GM23338 (cell line): ENCODE measurements at regions not wholly inside any gene's neighbourhood (a gene's known extent, or its start where the extent isn't known, plus 50 kb on each side); places are given as distances from the start of the nearest gene placed in this dataset.

ENCODE experiments used
- ATAC-seq: fragments of 200-7000 bp; cut with Tn5 transposase; 3 replicates; pipeline ENCODE4 v1.9.1; 2020
- DNase-seq: peaks from one replicate; pipeline ENCODE4 v3.0.0-alpha.2; 2015; ENCODE audit warnings: low spot score
- H2AFZ ChIP-seq: fragments of 200-600 bp; sonication (generic); 2 replicates; pipeline ENCODE4 v1.8.0; 2016; ENCODE audit warnings: antibody characterized with exemption, mild to moderate bottlenecking, moderate library complexity
- H3F3A ChIP-seq: fragments of 200-600 bp; sonication (generic); replicated peaks from 2 replicates; pipeline ENCODE4 v1.8.0; 2017; ENCODE audit warnings: antibody characterized with exemption, mixed run types, low read depth
- H3K27ac ChIP-seq: fragments of 200-600 bp; sonication (generic); 2 replicates; pipeline ENCODE4 v1.6.1; 2016; ENCODE audit warnings: low read depth
- H3K27me3 ChIP-seq: fragments of 200-600 bp; sonication (generic); 2 replicates; pipeline ENCODE4 v1.8.0; 2016; ENCODE audit warnings: mild to moderate bottlenecking, mixed run types, moderate library complexity; ENCODE audit not compliant: insufficient read depth
- H3K36me3 ChIP-seq: fragments of 200-600 bp; sonication (generic); 2 replicates; pipeline ENCODE4 v1.8.0; 2016; ENCODE audit warnings: mild to moderate bottlenecking; ENCODE audit not compliant: insufficient read depth
- H3K4me1 ChIP-seq: fragments of 200-600 bp; sonication (generic); 2 replicates; pipeline ENCODE4 v1.8.0; 2016; ENCODE audit warnings: mild to moderate bottlenecking, moderate library complexity; ENCODE audit not compliant: insufficient read depth
- H3K4me2 ChIP-seq: fragments of 200-600 bp; sonication (generic); 2 replicates; pipeline ENCODE4 v1.7.1; 2017; ENCODE audit warnings: mixed run types
- H3K4me3 ChIP-seq: fragments of 200-600 bp; sonication (generic); 2 replicates; pipeline ENCODE4 v1.6.1; 2016; ENCODE audit warnings: mixed run types
- H3K79me2 ChIP-seq: fragments of 200-600 bp; sonication (generic); replicated peaks from 2 replicates; pipeline ENCODE4 v1.8.0; 2017; ENCODE audit warnings: mild to moderate bottlenecking; ENCODE audit not compliant: insufficient read depth
- H3K9me2 ChIP-seq: fragments of 200-600 bp; sonication (generic); 2 replicates; pipeline ENCODE4 v1.8.0; 2017; ENCODE audit not compliant: insufficient read depth
- H4K20me1 ChIP-seq: fragments of 200-600 bp; sonication (generic); replicated peaks from 2 replicates; pipeline ENCODE4 v1.8.0; 2017; ENCODE audit warnings: mild to moderate bottlenecking; ENCODE audit not compliant: insufficient read depth
- H3K27ac Mint-ChIP-seq: 2 replicates; pipeline ENCODE4 v1.8.0; 2020; ENCODE audit warnings: inconsistent platforms, mild to moderate bottlenecking, moderate library complexity, mixed read lengths
- H3K27me3 Mint-ChIP-seq: 3 replicates; pipeline ENCODE4 v1.8.0; 2022; ENCODE audit warnings: low read depth, mild to moderate bottlenecking, moderate library complexity, mixed read lengths, inconsistent platforms; ENCODE audit not compliant: insufficient read depth, poor library complexity
- H3K36me3 Mint-ChIP-seq: 3 replicates; pipeline ENCODE4 v1.8.0; 2021; ENCODE audit warnings: low read depth, mild to moderate bottlenecking, inconsistent platforms, moderate library complexity, mixed read lengths
- H3K4me1 Mint-ChIP-seq: 3 replicates; pipeline ENCODE4 v1.8.0; 2020; ENCODE audit warnings: mild to moderate bottlenecking, inconsistent platforms, mixed read lengths
- H3K4me3 Mint-ChIP-seq: 3 replicates; pipeline ENCODE4 v1.8.0; 2021; ENCODE audit warnings: moderate library complexity, mild to moderate bottlenecking, inconsistent platforms, mixed read lengths
- H3K9me3 Mint-ChIP-seq: 3 replicates; pipeline ENCODE4 v1.8.0; 2020; ENCODE audit warnings: moderate library complexity, mild to moderate bottlenecking, inconsistent platforms, mixed read lengths
- CREB1 ChIP-seq: fragments of 250-450 bp; sonication (Bioruptor Pico); IDR thresholded peaks from 2 replicates; pipeline ENCODE4 v1.5.0; 2020; ENCODE audit warnings: low read depth, mild to moderate bottlenecking, moderate library complexity
- EZH2 ChIP-seq: fragments of 200-600 bp; sonication (generic); IDR thresholded peaks from one replicate; pipeline ENCODE4 v1.8.0; 2017; ENCODE audit warnings: antibody characterized with exemption, mild to moderate bottlenecking, low read depth; ENCODE audit not compliant: unreplicated experiment
- POLR2AphosphoS5 ChIP-seq: IDR thresholded peaks from 2 replicates; pipeline ENCODE4 v1.6.1; 2016; ENCODE audit warnings: antibody characterized with exemption, low read depth
- STAT1 ChIP-seq: IDR thresholded peaks from one replicate; pipeline ENCODE4 v1.6.1; 2016; ENCODE audit warnings: antibody characterized with exemption; ENCODE audit not compliant: unreplicated experiment
- ZNF114 ChIP-seq: fragments of 250-450 bp; sonication (Bioruptor Pico); IDR thresholded peaks from 2 replicates; pipeline ENCODE4 v1.5.0; 2020; ENCODE audit warnings: mild to moderate bottlenecking, moderate library complexity
- ZNF331 ChIP-seq: fragments of 250-450 bp; sonication (Bioruptor Pico); IDR thresholded peaks from 2 replicates; pipeline ENCODE4 v1.5.0; 2020; ENCODE audit warnings: low read depth, mild to moderate bottlenecking, moderate library complexity
- TF ChIP-seq, protein P1 (sequence below): IDR thresholded peaks from 2 replicates; pipeline ENCODE4 v1.6.1; 2016; ENCODE audit warnings: antibody characterized with exemption
- TF ChIP-seq, protein P2 (sequence below): IDR thresholded peaks from one replicate; pipeline ENCODE4 v1.6.1; 2018; ENCODE audit warnings: antibody characterized with exemption; ENCODE audit not compliant: unreplicated experiment
- TF ChIP-seq, protein P3 (sequence below), 2 experiments: fragments of 200-600 bp in 1 of 2; sonication (generic) in 1 of 2; conservative IDR thresholded peaks; 2 replicates each; pipeline versions ENCODE4 v1.5.1 to v1.6.1; 2016 to 2017; ENCODE audit warnings: antibody characterized with exemption in 2 of 2, low read depth in 2 of 2, mild to moderate bottlenecking in 2 of 2, moderate library complexity in 1 of 2

DNA sequence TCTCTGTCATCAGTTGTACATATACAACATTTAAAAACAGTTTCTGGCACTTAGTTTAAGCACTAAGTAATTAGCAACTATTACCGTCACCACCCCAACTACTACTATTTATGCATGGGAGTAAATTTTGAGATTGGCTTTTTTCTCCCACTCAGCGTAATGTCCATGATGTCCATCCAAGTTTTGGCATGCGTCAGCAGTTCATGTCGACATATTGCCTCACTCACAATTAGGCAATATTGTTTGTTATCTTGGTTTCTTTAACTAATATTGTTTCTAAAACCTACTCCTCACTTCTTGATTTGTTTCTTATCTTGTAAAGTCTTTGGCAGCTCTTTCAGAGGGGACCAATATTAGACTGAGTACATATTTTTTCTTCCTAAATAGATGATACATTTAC, 131.3 kb downstream of the KCNJ18 start:
- H3K4me1 Mint-ChIP-seq, result no peaks in the 10 kb centered on the region
- Histone ChIP-seq H3K9me2 (no peaks in the 10 kb centered on the region), H3K4me3 (no peak overlapping the region), H3K4me2 (no peak overlapping the region), H3F3A (no peaks in the 10 kb centered on the region), H3K36me3 (peaks cover 27% of the 10 kb centered on the region), H3K27ac (no peak overlapping the region), H3K4me1 (no peaks in the 10 kb centered on the region), H3K27me3 (no peaks in the 10 kb centered on the region), H3K79me2 (no peaks in the 10 kb centered on the region), H2AFZ (no peak overlapping the region), H4K20me1 (no peaks in the 10 kb centered on the region)
- no peak overlapping the region for H3K4me3 Mint-ChIP-seq
- ATAC-seq (no peak), DNase-seq (no peak)
- TF ChIP-seq, protein P1, sequence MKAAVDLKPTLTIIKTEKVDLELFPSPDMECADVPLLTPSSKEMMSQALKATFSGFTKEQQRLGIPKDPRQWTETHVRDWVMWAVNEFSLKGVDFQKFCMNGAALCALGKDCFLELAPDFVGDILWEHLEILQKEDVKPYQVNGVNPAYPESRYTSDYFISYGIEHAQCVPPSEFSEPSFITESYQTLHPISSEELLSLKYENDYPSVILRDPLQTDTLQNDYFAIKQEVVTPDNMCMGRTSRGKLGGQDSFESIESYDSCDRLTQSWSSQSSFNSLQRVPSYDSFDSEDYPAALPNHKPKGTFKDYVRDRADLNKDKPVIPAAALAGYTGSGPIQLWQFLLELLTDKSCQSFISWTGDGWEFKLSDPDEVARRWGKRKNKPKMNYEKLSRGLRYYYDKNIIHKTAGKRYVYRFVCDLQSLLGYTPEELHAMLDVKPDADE, result no peak
- TF ChIP-seq CREB1 (CRISPR knock-in tag), result no peak
- TF ChIP-seq, protein P2, sequence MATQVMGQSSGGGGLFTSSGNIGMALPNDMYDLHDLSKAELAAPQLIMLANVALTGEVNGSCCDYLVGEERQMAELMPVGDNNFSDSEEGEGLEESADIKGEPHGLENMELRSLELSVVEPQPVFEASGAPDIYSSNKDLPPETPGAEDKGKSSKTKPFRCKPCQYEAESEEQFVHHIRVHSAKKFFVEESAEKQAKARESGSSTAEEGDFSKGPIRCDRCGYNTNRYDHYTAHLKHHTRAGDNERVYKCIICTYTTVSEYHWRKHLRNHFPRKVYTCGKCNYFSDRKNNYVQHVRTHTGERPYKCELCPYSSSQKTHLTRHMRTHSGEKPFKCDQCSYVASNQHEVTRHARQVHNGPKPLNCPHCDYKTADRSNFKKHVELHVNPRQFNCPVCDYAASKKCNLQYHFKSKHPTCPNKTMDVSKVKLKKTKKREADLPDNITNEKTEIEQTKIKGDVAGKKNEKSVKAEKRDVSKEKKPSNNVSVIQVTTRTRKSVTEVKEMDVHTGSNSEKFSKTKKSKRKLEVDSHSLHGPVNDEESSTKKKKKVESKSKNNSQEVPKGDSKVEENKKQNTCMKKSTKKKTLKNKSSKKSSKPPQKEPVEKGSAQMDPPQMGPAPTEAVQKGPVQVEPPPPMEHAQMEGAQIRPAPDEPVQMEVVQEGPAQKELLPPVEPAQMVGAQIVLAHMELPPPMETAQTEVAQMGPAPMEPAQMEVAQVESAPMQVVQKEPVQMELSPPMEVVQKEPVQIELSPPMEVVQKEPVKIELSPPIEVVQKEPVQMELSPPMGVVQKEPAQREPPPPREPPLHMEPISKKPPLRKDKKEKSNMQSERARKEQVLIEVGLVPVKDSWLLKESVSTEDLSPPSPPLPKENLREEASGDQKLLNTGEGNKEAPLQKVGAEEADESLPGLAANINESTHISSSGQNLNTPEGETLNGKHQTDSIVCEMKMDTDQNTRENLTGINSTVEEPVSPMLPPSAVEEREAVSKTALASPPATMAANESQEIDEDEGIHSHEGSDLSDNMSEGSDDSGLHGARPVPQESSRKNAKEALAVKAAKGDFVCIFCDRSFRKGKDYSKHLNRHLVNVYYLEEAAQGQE, result no peak
- no peak for TF ChIP-seq ZNF114 (CRISPR knock-in tag)
- H3K36me3 Mint-ChIP-seq, result no peaks in the 10 kb centered on the region
- peaks cover 15% of the 10 kb centered on the region for H3K9me3 Mint-ChIP-seq
- H3K27ac Mint-ChIP-seq, result no peak overlapping the region
- H3K27me3 Mint-ChIP-seq, result no peaks in the 10 kb centered on the region

DNA sequence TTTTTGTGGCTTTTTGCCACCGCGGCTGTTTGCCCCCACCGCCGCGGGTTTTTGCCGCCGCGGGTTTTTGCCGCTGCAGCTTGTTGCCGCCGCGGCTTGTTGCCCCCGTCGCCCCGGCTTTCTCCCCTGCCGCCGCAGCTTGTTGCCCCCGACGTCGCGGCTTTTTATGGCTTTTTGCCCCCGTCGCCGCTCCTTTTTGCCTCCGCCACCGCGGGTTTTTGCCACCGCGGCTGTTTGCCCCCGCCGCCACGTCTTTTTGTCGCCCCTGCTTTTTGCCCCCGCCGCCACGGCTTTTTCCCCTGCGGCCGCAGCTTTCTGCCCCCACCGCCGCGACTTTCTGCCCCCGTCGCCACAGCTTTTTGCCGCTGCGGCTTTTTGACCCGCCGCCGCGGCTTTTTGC, 149.5 kb downstream of the KCNJ18 start:
- peaks cover 2% of the 10 kb centered on the region for H3K27me3 Mint-ChIP-seq
- Histone ChIP-seq H3K4me1 (no peaks in the 10 kb centered on the region), H3K79me2 (no peaks in the 10 kb centered on the region), H3F3A (no peaks in the 10 kb centered on the region), H3K27ac (no peak overlapping the region), H2AFZ (no peak overlapping the region), H3K4me2 (no peak overlapping the region), H4K20me1 (no peaks in the 10 kb centered on the region), H3K36me3 (peaks cover 3% of the 10 kb centered on the region; the same call in 1 of the 2 replicates), H3K27me3 (no peaks in the 10 kb centered on the region), H3K9me2 (no peaks in the 10 kb centered on the region), H3K4me3 (no peak overlapping the region)
- no peak overlapping the region for H3K27ac Mint-ChIP-seq
- no peaks in the 10 kb centered on the region for H3K4me1 Mint-ChIP-seq
- DNase-seq, result no peak
- H3K9me3 Mint-ChIP-seq, result peaks cover 66% of the 10 kb centered on the region
- H3K4me3 Mint-ChIP-seq, result no peak overlapping the region
- no peak for ATAC-seq
- H3K36me3 Mint-ChIP-seq, result peaks cover 28% of the 10 kb centered on the region; the same call in 2 of the 3 replicates
- TF ChIP-seq, protein P3, sequence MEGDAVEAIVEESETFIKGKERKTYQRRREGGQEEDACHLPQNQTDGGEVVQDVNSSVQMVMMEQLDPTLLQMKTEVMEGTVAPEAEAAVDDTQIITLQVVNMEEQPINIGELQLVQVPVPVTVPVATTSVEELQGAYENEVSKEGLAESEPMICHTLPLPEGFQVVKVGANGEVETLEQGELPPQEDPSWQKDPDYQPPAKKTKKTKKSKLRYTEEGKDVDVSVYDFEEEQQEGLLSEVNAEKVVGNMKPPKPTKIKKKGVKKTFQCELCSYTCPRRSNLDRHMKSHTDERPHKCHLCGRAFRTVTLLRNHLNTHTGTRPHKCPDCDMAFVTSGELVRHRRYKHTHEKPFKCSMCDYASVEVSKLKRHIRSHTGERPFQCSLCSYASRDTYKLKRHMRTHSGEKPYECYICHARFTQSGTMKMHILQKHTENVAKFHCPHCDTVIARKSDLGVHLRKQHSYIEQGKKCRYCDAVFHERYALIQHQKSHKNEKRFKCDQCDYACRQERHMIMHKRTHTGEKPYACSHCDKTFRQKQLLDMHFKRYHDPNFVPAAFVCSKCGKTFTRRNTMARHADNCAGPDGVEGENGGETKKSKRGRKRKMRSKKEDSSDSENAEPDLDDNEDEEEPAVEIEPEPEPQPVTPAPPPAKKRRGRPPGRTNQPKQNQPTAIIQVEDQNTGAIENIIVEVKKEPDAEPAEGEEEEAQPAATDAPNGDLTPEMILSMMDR (conservative IDR thresholded peaks at IDR 0.05; ENCODE audit: low read depth in 2 of 2), result no peak
- TF ChIP-seq POLR2AphosphoS5 (no peak), STAT1 (no peak), EZH2 (no peak), ZNF331 (no peak), CREB1 (CRISPR knock-in tag) (no peak), ZNF114 (CRISPR knock-in tag) (no peak)
- TF ChIP-seq, protein P1, result no peak
- TF ChIP-seq, protein P2, result no peak
